ENCODE measurements at regions not wholly inside any gene's neighbourhood (a gene's known extent, or its start where the extent isn't known, plus 50 kb on each side); places are given as distances from the start of the nearest gene placed in this dataset.

GRCh38 chr12:89777733-89778379, 69.2 kb upstream of the ATP2B1 start (continued):
- TF ChIP-seq, protein P1, sequence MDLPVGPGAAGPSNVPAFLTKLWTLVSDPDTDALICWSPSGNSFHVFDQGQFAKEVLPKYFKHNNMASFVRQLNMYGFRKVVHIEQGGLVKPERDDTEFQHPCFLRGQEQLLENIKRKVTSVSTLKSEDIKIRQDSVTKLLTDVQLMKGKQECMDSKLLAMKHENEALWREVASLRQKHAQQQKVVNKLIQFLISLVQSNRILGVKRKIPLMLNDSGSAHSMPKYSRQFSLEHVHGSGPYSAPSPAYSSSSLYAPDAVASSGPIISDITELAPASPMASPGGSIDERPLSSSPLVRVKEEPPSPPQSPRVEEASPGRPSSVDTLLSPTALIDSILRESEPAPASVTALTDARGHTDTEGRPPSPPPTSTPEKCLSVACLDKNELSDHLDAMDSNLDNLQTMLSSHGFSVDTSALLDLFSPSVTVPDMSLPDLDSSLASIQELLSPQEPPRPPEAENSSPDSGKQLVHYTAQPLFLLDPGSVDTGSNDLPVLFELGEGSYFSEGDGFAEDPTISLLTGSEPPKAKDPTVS (IDR thresholded peaks at IDR 0.05; ENCODE audit: low read depth, low read length), result no peak
- TF ChIP-seq ATF3 (IDR thresholded peaks at IDR 0.05; ENCODE audit: borderline replicate concordance, extremely low read depth, low read depth, low read length), result no peak
- TF ChIP-seq IKZF2 (IDR thresholded peaks at IDR 0.05), result no peak

- H3K79me2 ChIP-seq (ENCODE audit: control insufficient read depth, insufficient read depth, low read length), result no peaks in the 10 kb centered on the region
- no peak overlapping the region for H3K4me3 ChIP-seq
- no peak overlapping the region for H2AFZ ChIP-seq (ENCODE audit: control insufficient read depth, low read depth, low read length)
- no peaks in the 10 kb centered on the region for H3K36me3 ChIP-seq (ENCODE audit: control insufficient read depth in 2 of 2, insufficient read depth in 2 of 2, low read length in 1 of 2)
- no peak for DNase-seq (ENCODE audit: low read depth, low spot score)
- H3K27ac ChIP-seq (ENCODE audit: control insufficient read depth, insufficient read depth), result no peak overlapping the region
- ChIA-PET RAD21 (ENCODE audit: unreplicated experiment) (no interaction called here), SMC1A (ENCODE audit: uncharacterized antibody, unreplicated experiment) (interaction anchor here (0.7 to 1.8 kb wide), 4 partner anchors 9 to 70 kb away, joined by 3 to 11 read pairs (median 4); no protein-coding TSS in a partner anchor), POLR2A (no interaction called here), CTCF (interaction anchor here (1.6 kb wide), 1 partner anchor 9 kb away, joined by 9 read pairs; no protein-coding TSS in a partner anchor)
- no peaks in the 10 kb centered on the region for H4K20me1 ChIP-seq (ENCODE audit: control insufficient read depth, insufficient read depth)
- 44% methylated on average over 3 of the region's 3 CpGs for WGBS (ENCODE audit: insufficient coverage, insufficient replicate concordance, low lambda C conversion rate, missing lambda C conversion rate)
- FAIRE-seq, result peak; percentile 31
- H3K9me3 ChIP-seq (replicated peaks; ENCODE audit: control insufficient read depth, insufficient read depth, low read length), result no peaks in the 10 kb centered on the region
- BruUV-seq (replicated peaks), result no TSS peak
- intact Hi-C loops (cut with micrococcal nuclease; ENCODE audit: unreplicated experiment) (no loop called here), in situ Hi-C loops (cut with MboI) (no loop called here)
- H3K9ac ChIP-seq (ENCODE audit: control insufficient read depth, insufficient read depth, low read length), result no peak overlapping the region
- H3K27me3 ChIP-seq (replicated peaks in 1 of 2; ENCODE audit: control insufficient read depth in 2 of 2, insufficient read depth in 2 of 2, low read length in 1 of 2), result no peaks in the 10 kb centered on the region
- H3K4me2 ChIP-seq (ENCODE audit: control insufficient read depth, insufficient read depth), result no peak overlapping the region
- no peak for ATAC-seq
- no peaks in the 10 kb centered on the region for H3K4me1 ChIP-seq (ENCODE audit: control insufficient read depth, insufficient read depth, low read length)
- TF ChIP-seq SMAD1 (IDR thresholded peaks at IDR 0.05; ENCODE audit: low read depth, partially characterized antibody) (no peak), CEBPZ (IDR thresholded peaks at IDR 0.05; ENCODE audit: low read depth, low read length) (no peak), ATF3 (IDR thresholded peaks at IDR 0.05; ENCODE audit: borderline replicate concordance, extremely low read depth, low read depth, low read length) (no peak), RCOR1 (conservative IDR thresholded peaks at IDR 0.05; ENCODE audit: low read depth, low read length) (no peak), HDAC2 (IDR thresholded peaks at IDR 0.05) (no peak), CBX5 (IDR thresholded peaks at IDR 0.05; ENCODE audit: low read depth) (no peak), SMARCA5 (IDR thresholded peaks at IDR 0.05) (no peak), NFIC (IDR thresholded peaks at IDR 0.05; ENCODE audit: low read depth, low read length) (no peak), HDAC6 (IDR thresholded peaks at IDR 0.05; ENCODE audit: unreplicated experiment) (no peak), PKNOX1 (IDR thresholded peaks at IDR 0.05) (no peak), CBFB (IDR thresholded peaks at IDR 0.05; ENCODE audit: low read depth) (no peak), YY1 (IDR thresholded peaks at IDR 0.05; ENCODE audit: low read depth, low read length) (no peak), ATF2 (IDR thresholded peaks at IDR 0.05; ENCODE audit: low read length) (no peak)
Measured at GRCh38 chr12:89775986-89776365, 67.3 kb upstream of the ATP2B1 start.

Measured in GM12878 (cell line).